Heart left ventricle (tissue), 13 donors: ENCODE measurements at regions not wholly inside any gene's neighbourhood (a gene's known extent, or its start where the extent isn't known, plus 50 kb on each side); places are given as distances from the start of the nearest gene placed in this dataset.

Experiments used
- POLR2A ChIP-seq, 2 donors: fragments of 450-650 bp; IDR thresholded peaks; one replicate each; pipeline ENCODE4 v1.6.1; 2017; ENCODE audit warnings: antibody characterized with exemption in 2 of 2, mild to moderate bottlenecking in 2 of 2, moderate library complexity in 2 of 2
- TF ChIP-seq, protein P1 (sequence below), 12 donors: fragments of 200-600 bp; sonication (generic) in 4 of 12; IDR thresholded peaks; one replicate each; pipeline versions ENCODE4 v1.5.0 to v1.8.0; 2018 to 2022; ENCODE audit warnings: antibody characterized with exemption in 12 of 12, mild to moderate bottlenecking in 5 of 12
- donor health status: ischemic (EF 13 %, LVEDD 7.1; RV severe dilation, severe dysfunction).
- donor health status: DM: no; HTN: yes; CAD: no.
- donor health status: DM: no; HTN: no; CAD: no.
- donor health status: ischemic (EF 25% LVEDD 6.9; RV normal size, moderate dysfunction).
- donor health status: ischemic (EF 25% LVEDD 5.7; RV mildly dilated, moderate dysfunction).
- donor health status: ischemic (EF 35%, LVEDD 5.7; RV mildly dilated, moderate dysfunction).
- donor health status: nonischemic (EF 11% LVEDD 7.7; RV severe dilation, severe dysfunction).
- donor health status: DM: yes; HTN: yes; CAD: no.
- donor health status: PGD.
- donor health status: ischemic (EF 29% LVEDD 5.4; RV normal size, mild dysfunction).
- donor health status: nonischemic (EF 23%, LVEDD 6.1; RV moderate dilation, normal function).

DNA sequence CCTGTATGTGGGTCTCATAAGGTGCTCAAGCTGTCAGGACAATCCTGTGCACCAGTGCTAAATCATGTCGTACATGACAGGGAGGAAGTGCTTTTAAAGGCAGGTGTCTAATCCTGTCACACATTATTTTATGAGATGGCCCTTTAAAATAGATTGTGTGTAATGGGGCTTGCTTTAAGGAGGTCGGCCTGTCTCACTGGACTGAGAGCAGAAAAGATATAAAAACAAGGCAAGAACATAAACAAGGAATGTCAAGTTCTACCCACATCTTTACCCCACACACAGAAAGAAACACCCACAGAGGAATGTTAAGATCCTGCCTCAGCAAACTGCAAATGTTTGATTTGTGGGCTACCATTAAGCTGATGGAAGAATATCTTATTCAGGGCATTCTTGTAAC is 279.0 kb downstream of the FOXA2 start:
- TF ChIP-seq, protein P1, sequence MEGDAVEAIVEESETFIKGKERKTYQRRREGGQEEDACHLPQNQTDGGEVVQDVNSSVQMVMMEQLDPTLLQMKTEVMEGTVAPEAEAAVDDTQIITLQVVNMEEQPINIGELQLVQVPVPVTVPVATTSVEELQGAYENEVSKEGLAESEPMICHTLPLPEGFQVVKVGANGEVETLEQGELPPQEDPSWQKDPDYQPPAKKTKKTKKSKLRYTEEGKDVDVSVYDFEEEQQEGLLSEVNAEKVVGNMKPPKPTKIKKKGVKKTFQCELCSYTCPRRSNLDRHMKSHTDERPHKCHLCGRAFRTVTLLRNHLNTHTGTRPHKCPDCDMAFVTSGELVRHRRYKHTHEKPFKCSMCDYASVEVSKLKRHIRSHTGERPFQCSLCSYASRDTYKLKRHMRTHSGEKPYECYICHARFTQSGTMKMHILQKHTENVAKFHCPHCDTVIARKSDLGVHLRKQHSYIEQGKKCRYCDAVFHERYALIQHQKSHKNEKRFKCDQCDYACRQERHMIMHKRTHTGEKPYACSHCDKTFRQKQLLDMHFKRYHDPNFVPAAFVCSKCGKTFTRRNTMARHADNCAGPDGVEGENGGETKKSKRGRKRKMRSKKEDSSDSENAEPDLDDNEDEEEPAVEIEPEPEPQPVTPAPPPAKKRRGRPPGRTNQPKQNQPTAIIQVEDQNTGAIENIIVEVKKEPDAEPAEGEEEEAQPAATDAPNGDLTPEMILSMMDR (IDR thresholded peaks at IDR 0.05): no peak
- no peak for TF ChIP-seq POLR2A (IDR thresholded peaks at IDR 0.05)
